Sigmoid colon (tissue), 6 donors: ENCODE measurements at regions not wholly inside any gene's neighbourhood (a gene's known extent, or its start where the extent isn't known, plus 50 kb on each side); places are given as distances from the start of the nearest gene placed in this dataset.

Source experiments
- DNase-seq: peaks from one replicate; pipeline ENCODE4 v3.0.0-alpha.2; 2019
- H3K27ac ChIP-seq, 4 donors: fragments of 200-600 bp; sonication (generic); one replicate each; pipeline ENCODE4 v1.5.1; 2016 to 2019; ENCODE audit warnings: mild to moderate bottlenecking in 1 of 4
- H3K27me3 ChIP-seq, 3 donors: fragments of 200-600 bp; sonication (generic); one replicate each; pipeline ENCODE4 v1.5.1; 2019; ENCODE audit warnings: mild to moderate bottlenecking in 1 of 3
- H3K36me3 ChIP-seq, 4 donors: fragments of 200-600 bp; sonication (generic); one replicate each; pipeline ENCODE4 v1.5.1; 2016 to 2019
- H3K4me1 ChIP-seq, 4 donors: fragments of 200-600 bp; sonication (generic); one replicate each; pipeline ENCODE4 v1.5.1; 2017 to 2019
- H3K4me3 ChIP-seq, 4 donors: fragments of 200-600 bp; sonication (generic); one replicate each; pipeline ENCODE4 v1.5.1; 2017 to 2019; ENCODE audit warnings: mild to moderate bottlenecking in 2 of 4, moderate library complexity in 1 of 4
- H3K9me3 ChIP-seq, 4 donors: fragments of 200-600 bp in 3 of 4; sonication (generic) in 3 of 4; one replicate each; pipeline versions ENCODE4 v1.5.1 to v1.6.1; 2013 to 2019
- CTCF ChIP-seq, 4 experiments: fragments of 450-650 bp in 3 of 4; fragments of 200-600 bp in 1 of 4; IDR thresholded peaks; one replicate each; pipeline ENCODE4 v1.5.1; 2016 to 2019; ENCODE audit warnings: antibody characterized with exemption in 4 of 4, mild to moderate bottlenecking in 3 of 4, moderate library complexity in 2 of 4
- EP300 ChIP-seq, 4 donors: sonication (generic); formaldehyde crosslinking; IDR thresholded peaks; one replicate each; pipeline ENCODE4 v1.6.1; 2017; ENCODE audit warnings: antibody characterized with exemption in 4 of 4
- POLR2A ChIP-seq, 2 donors: fragments of 450-650 bp; IDR thresholded peaks; one replicate each; pipeline ENCODE4 v1.6.1; 2016; ENCODE audit warnings: antibody characterized with exemption in 2 of 2, mild to moderate bottlenecking in 2 of 2, moderate library complexity in 2 of 2
- POLR2AphosphoS5 ChIP-seq, 4 donors: sonication (generic); formaldehyde crosslinking; IDR thresholded peaks; one replicate each; pipeline ENCODE4 v1.6.1; 2017; ENCODE audit warnings: antibody characterized with exemption in 4 of 4
- WGBS, 2 donors: extraction: QIAGEN DNeasy Blood & Tissue Kit; methylation state at CpG; one replicate each; pipeline ENCODE4 v1.1.7; 2013; 5-methylcytosine and 5-hydroxymethylcytosine counted together
- intact Hi-C: fragments of 100-400 bp; cut with DNase I; formaldehyde crosslinking; loops from one replicate; pipeline ENCODE4 v1.15.1; 2023
- donor health status: healthy with polysubstance abuse.
- donor health status: healthy.

GRCh38 chr11:24390762-24391161 is 106.1 kb upstream of the LUZP2 start:
- intact Hi-C loops: no loop called here
- H3K36me3 ChIP-seq: no peaks in the 10 kb centered on the region
- TF ChIP-seq CTCF (IDR thresholded peaks at IDR 0.05) (no peak), POLR2A (IDR thresholded peaks at IDR 0.05) (no peak), EP300 (IDR thresholded peaks at IDR 0.05) (no peak), POLR2AphosphoS5 (IDR thresholded peaks at IDR 0.05) (no peak)

GRCh38 chr11:24391167-24391566 is 105.7 kb upstream of the LUZP2 start:
- no peak for DNase-seq
- no peaks in the 10 kb centered on the region for H3K9me3 ChIP-seq
- no peaks in the 10 kb centered on the region for H3K4me1 ChIP-seq
- no peak overlapping the region for H3K4me3 ChIP-seq
- TF ChIP-seq POLR2A (IDR thresholded peaks at IDR 0.05) (no peak), CTCF (IDR thresholded peaks at IDR 0.05) (no peak), POLR2AphosphoS5 (IDR thresholded peaks at IDR 0.05) (no peak), EP300 (IDR thresholded peaks at IDR 0.05) (no peak)
- 74 to 86% methylated on average over 3 of the region's 3 CpGs for WGBS, 2 donors
- H3K27me3 ChIP-seq: no peaks in the 10 kb centered on the region
- H3K27ac ChIP-seq: no peak overlapping the region
- no peaks in the 10 kb centered on the region for H3K36me3 ChIP-seq
- intact Hi-C loops: no loop called here

More at GRCh38 chr11:24390762-24391161, 106.1 kb upstream of the LUZP2 start:
- Histone ChIP-seq H3K9me3 (no peaks in the 10 kb centered on the region), H3K4me3 (no peak overlapping the region), H3K27me3 (no peaks in the 10 kb centered on the region), H3K27ac (no peak overlapping the region), H3K4me1 (no peaks in the 10 kb centered on the region)
- 89 to 94% methylated on average over 1 of the region's 1 CpG for WGBS, 2 donors
- DNase-seq: no peak

- H3K36me3 ChIP-seq: no peaks in the 10 kb centered on the region
- TF ChIP-seq POLR2A (IDR thresholded peaks at IDR 0.05): no peak
- H3K27ac ChIP-seq: no peak overlapping the region
- no peaks in the 10 kb centered on the region for H3K4me1 ChIP-seq
- no peak overlapping the region for H3K4me3 ChIP-seq
- WGBS, 2 donors: 80 to 83% methylated on average over 10 of the region's 10 CpGs
- intact Hi-C loops: no loop called here
- H3K27me3 ChIP-seq: no peaks in the 10 kb centered on the region
- H3K9me3 ChIP-seq: peaks cover 0 to 1% (median 0%) of the 10 kb centered on the region in 4 donors
- DNase-seq: no peak
These were observed 96.7 kb upstream of the LUZP2 start for GRCh38 chr11:24400059-24400665.

GRCh38 chr11:24406389-24406788 is 90.5 kb upstream of the LUZP2 start:
- H3K36me3 ChIP-seq: no peaks in the 10 kb centered on the region
- H3K9me3 ChIP-seq: peaks cover 0 to 1% (median 0%) of the 10 kb centered on the region in 4 donors
- no peak overlapping the region for H3K4me3 ChIP-seq
- H3K27me3 ChIP-seq: no peaks in the 10 kb centered on the region
- no peaks in the 10 kb centered on the region for H3K4me1 ChIP-seq
- H3K27ac ChIP-seq: no peak overlapping the region
- 80 to 81% methylated on average over 6 of the region's 6 CpGs for WGBS, 2 donors
- intact Hi-C loops: no loop called here
- DNase-seq: no peak
- TF ChIP-seq EP300 (IDR thresholded peaks at IDR 0.05) (no peak), POLR2AphosphoS5 (IDR thresholded peaks at IDR 0.05) (no peak), POLR2A (IDR thresholded peaks at IDR 0.05) (no peak), CTCF (IDR thresholded peaks at IDR 0.05) (no peak)

- Histone ChIP-seq H3K4me1 (no peaks in the 10 kb centered on the region), H3K4me3 (no peak overlapping the region), H3K27me3 (no peaks in the 10 kb centered on the region), H3K9me3 (peaks cover 0 to 1% (median 0%) of the 10 kb centered on the region in 4 donors), H3K27ac (no peak overlapping the region), H3K36me3 (no peaks in the 10 kb centered on the region)
- WGBS, 2 donors: 94% methylated on average over 9 of the region's 9 CpGs
- TF ChIP-seq POLR2A (IDR thresholded peaks at IDR 0.05) (no peak), EP300 (IDR thresholded peaks at IDR 0.05) (no peak), CTCF (IDR thresholded peaks at IDR 0.05) (no peak), POLR2AphosphoS5 (IDR thresholded peaks at IDR 0.05) (no peak)
- intact Hi-C loops: no loop called here
- DNase-seq: no peak
These were observed 89.9 kb upstream of the LUZP2 start for GRCh38 chr11:24406980-24407379.
